Amniotic stem cell (primary cell): ENCODE measurements at regions not wholly inside any gene's neighbourhood (a gene's known extent, or its start where the extent isn't known, plus 50 kb on each side); places are given as distances from the start of the nearest gene placed in this dataset.

Source experiments
- DNase-seq: peaks from one replicate; lab custom pipeline; 2025; lab: John Stamatoyannopoulos, UW

GRCh38 chr12:22900401-22900800, 275.4 kb downstream of the ETNK1 start:
- DNase-seq = no peak

GRCh38 chr12:22904485-22904884, 279.5 kb downstream of the ETNK1 start:
- no peak for DNase-seq

- DNase-seq = no peak
Observed at GRCh38 chr12:22916241-22916640, 291.3 kb downstream of the ETNK1 start.

GRCh38 chr12:22916815-22917214, 291.8 kb downstream of the ETNK1 start:
- no peak for DNase-seq

GRCh38 chr12:22919883-22920282, 294.9 kb downstream of the ETNK1 start:
- no peak for DNase-seq

GRCh38 chr12:22923768-22924167, 298.8 kb downstream of the ETNK1 start:
- no peak for DNase-seq

GRCh38 chr12:22924391-22924790, 299.4 kb downstream of the ETNK1 start:
- DNase-seq = no peak

- no peak for DNase-seq
Observed at GRCh38 chr12:22925623-22926022, 300.7 kb downstream of the ETNK1 start.

GRCh38 chr12:22932431-22932830, 307.5 kb downstream of the ETNK1 start:
- no peak for DNase-seq

- DNase-seq = no peak
Observed at GRCh38 chr12:22935090-22935489, 310.1 kb downstream of the ETNK1 start.

GRCh38 chr12:22935501-22935900, 310.5 kb downstream of the ETNK1 start:
- no peak for DNase-seq

- DNase-seq = no peak
Observed at GRCh38 chr12:22938323-22938722, 313.4 kb downstream of the ETNK1 start.

- DNase-seq = no peak
Observed at GRCh38 chr12:22951206-22951605, 326.2 kb downstream of the ETNK1 start.

GRCh38 chr12:22956690-22957089, 331.7 kb downstream of the ETNK1 start:
- DNase-seq = no peak

GRCh38 chr12:22967171-22967570, 342.2 kb downstream of the ETNK1 start:
- no peak for DNase-seq

- no peak for DNase-seq
Observed at GRCh38 chr12:22969521-22969920, 344.6 kb downstream of the ETNK1 start.

GRCh38 chr12:22971247-22971646, 346.3 kb downstream of the ETNK1 start:
- DNase-seq = no peak

GRCh38 chr12:22971701-22972191, 346.8 kb downstream of the ETNK1 start:
- DNase-seq = no peak

- DNase-seq = peak; percentile 5
Observed at GRCh38 chr12:22974865-22975264, 349.9 kb downstream of the ETNK1 start.

- DNase-seq = peak; percentile 27
Observed at GRCh38 chr12:22978962-22979361, 354.0 kb downstream of the ETNK1 start.

- no peak for DNase-seq
Observed at GRCh38 chr12:22979854-22980469, 355.0 kb downstream of the ETNK1 start.

GRCh38 chr12:22981711-22982110, 356.7 kb downstream of the ETNK1 start:
- no peak for DNase-seq

GRCh38 chr12:22982635-22983034, 357.7 kb downstream of the ETNK1 start:
- no peak for DNase-seq

- no peak for DNase-seq
Observed at GRCh38 chr12:22986997-22987396, 362.0 kb downstream of the ETNK1 start.
